Activated T-helper 2 cell treated with anti-CD3 and anti-CD28 coated beads, Interferon-gamma antibody, Interleukin-2, Interleukin-4, amounts not matched to agents 10 μg/mL and 5 μg/mL and 100 μg/mL, durations not matched to agents 14 hours and 24 hours and 36 hours (primary cell): ENCODE measurements at regions not wholly inside any gene's neighbourhood (a gene's known extent, or its start where the extent isn't known, plus 50 kb on each side); places are given as distances from the start of the nearest gene placed in this dataset.

Source experiments
- DNase-seq: peaks from one replicate; pipeline ENCODE4 v3.0.0; 2021; ENCODE audit warnings: low spot score
- H3K27ac Mint-ChIP-seq: one replicate; pipeline ENCODE4 v1.8.0; 2021; ENCODE audit warnings: mixed read lengths
- H3K27me3 Mint-ChIP-seq: one replicate; pipeline ENCODE4 v1.8.0; 2021; ENCODE audit warnings: low read depth, mixed read lengths
- H3K36me3 Mint-ChIP-seq: one replicate; pipeline ENCODE4 v1.8.0; 2021; ENCODE audit warnings: low read depth, mixed read lengths
- H3K4me1 Mint-ChIP-seq: one replicate; pipeline ENCODE4 v1.8.0; 2021; ENCODE audit warnings: low read depth, mixed read lengths
- H3K4me3 Mint-ChIP-seq: one replicate; pipeline ENCODE4 v1.8.0; 2021; ENCODE audit warnings: low read depth, mild to moderate bottlenecking, moderate library complexity, mixed read lengths
- H3K9me3 Mint-ChIP-seq: one replicate; pipeline ENCODE4 v1.8.0; 2021; ENCODE audit warnings: mixed read lengths
- intact Hi-C: fragments of 100-400 bp; cut with micrococcal nuclease; formaldehyde crosslinking; loops from one replicate; pipeline ENCODE4 v1.15.1; 2023

- Mint-ChIP-seq H3K36me3 (no peaks in the 10 kb centered on the region), H3K4me1 (no peaks in the 10 kb centered on the region), H3K27ac (no peak overlapping the region), H3K9me3 (no peaks in the 10 kb centered on the region), H3K27me3 (peaks cover 6% of the 10 kb centered on the region), H3K4me3 (no peak overlapping the region)
- intact Hi-C loops, result no loop called here
- no peak for DNase-seq
Observed at GRCh38 chr3:170761103-170761502, 108.9 kb downstream of the RPL22L1 start.

- peaks cover 3% of the 10 kb centered on the region for H3K27me3 Mint-ChIP-seq
- intact Hi-C loops, result no loop called here
- H3K9me3 Mint-ChIP-seq, result no peaks in the 10 kb centered on the region
- no peak overlapping the region for H3K27ac Mint-ChIP-seq
- no peak overlapping the region for H3K4me3 Mint-ChIP-seq
- no peaks in the 10 kb centered on the region for H3K36me3 Mint-ChIP-seq
- no peaks in the 10 kb centered on the region for H3K4me1 Mint-ChIP-seq
- DNase-seq, result no peak
Observed at GRCh38 chr3:170760174-170760526, 109.8 kb downstream of the RPL22L1 start.

GRCh38 chr3:170759511-170760173 lies 110.4 kb downstream of the RPL22L1 start:
- Mint-ChIP-seq H3K27me3 (peaks cover 2% of the 10 kb centered on the region), H3K27ac (no peak overlapping the region), H3K4me3 (no peak overlapping the region), H3K4me1 (no peaks in the 10 kb centered on the region), H3K36me3 (no peaks in the 10 kb centered on the region), H3K9me3 (no peaks in the 10 kb centered on the region)
- intact Hi-C loops, result no loop called here
- DNase-seq, result no peak

GRCh38 chr3:170757038-170757437 lies 113.0 kb downstream of the RPL22L1 start:
- Mint-ChIP-seq H3K4me1 (no peaks in the 10 kb centered on the region), H3K4me3 (no peak overlapping the region), H3K36me3 (no peaks in the 10 kb centered on the region), H3K9me3 (no peaks in the 10 kb centered on the region), H3K27me3 (peaks cover 13% of the 10 kb centered on the region), H3K27ac (no peak overlapping the region)
- intact Hi-C loops, result no loop called here
- DNase-seq, result no peak

- Mint-ChIP-seq H3K36me3 (no peaks in the 10 kb centered on the region), H3K27ac (no peak overlapping the region), H3K4me3 (no peak overlapping the region), H3K9me3 (no peaks in the 10 kb centered on the region), H3K4me1 (no peaks in the 10 kb centered on the region), H3K27me3 (peaks cover 28% of the 10 kb centered on the region)
- intact Hi-C loops, result no loop called here
- DNase-seq, result no peak
Observed at GRCh38 chr3:170754311-170754693, 115.7 kb downstream of the RPL22L1 start.

GRCh38 chr3:170753421-170754310 lies 116.3 kb downstream of the RPL22L1 start:
- Mint-ChIP-seq H3K9me3 (no peaks in the 10 kb centered on the region), H3K4me3 (no peak overlapping the region), H3K36me3 (no peaks in the 10 kb centered on the region), H3K4me1 (no peaks in the 10 kb centered on the region), H3K27ac (no peak overlapping the region), H3K27me3 (peaks cover 34% of the 10 kb centered on the region)
- intact Hi-C loops, result no loop called here
- DNase-seq, result no peak

GRCh38 chr3:170752571-170753155 lies 117.3 kb downstream of the RPL22L1 start:
- Mint-ChIP-seq H3K27ac (no peak overlapping the region), H3K9me3 (no peaks in the 10 kb centered on the region), H3K27me3 (peaks cover 39% of the 10 kb centered on the region), H3K4me1 (no peaks in the 10 kb centered on the region), H3K36me3 (no peaks in the 10 kb centered on the region), H3K4me3 (no peak overlapping the region)
- intact Hi-C loops, result no loop called here
- no peak for DNase-seq

GRCh38 chr3:170751899-170752293 lies 118.1 kb downstream of the RPL22L1 start:
- DNase-seq, result no peak
- Mint-ChIP-seq H3K4me3 (no peak overlapping the region), H3K27me3 (peaks cover 43% of the 10 kb centered on the region), H3K27ac (no peak overlapping the region), H3K4me1 (no peaks in the 10 kb centered on the region), H3K36me3 (no peaks in the 10 kb centered on the region), H3K9me3 (no peaks in the 10 kb centered on the region)
- intact Hi-C loops, result no loop called here

GRCh38 chr3:170751083-170751898 lies 118.7 kb downstream of the RPL22L1 start:
- H3K27me3 Mint-ChIP-seq, result peaks cover 45% of the 10 kb centered on the region
- no peaks in the 10 kb centered on the region for H3K9me3 Mint-ChIP-seq
- no peaks in the 10 kb centered on the region for H3K4me1 Mint-ChIP-seq
- DNase-seq, result no peak
- intact Hi-C loops, result no loop called here
- no peak overlapping the region for H3K4me3 Mint-ChIP-seq
- H3K36me3 Mint-ChIP-seq, result no peaks in the 10 kb centered on the region
- no peak overlapping the region for H3K27ac Mint-ChIP-seq

- Mint-ChIP-seq H3K36me3 (no peaks in the 10 kb centered on the region), H3K9me3 (no peaks in the 10 kb centered on the region), H3K27ac (no peak overlapping the region), H3K4me1 (no peaks in the 10 kb centered on the region), H3K4me3 (no peak overlapping the region), H3K27me3 (peaks cover 45% of the 10 kb centered on the region)
- intact Hi-C loops, result no loop called here
- no peak for DNase-seq
Observed at GRCh38 chr3:170750478-170750830, 119.5 kb downstream of the RPL22L1 start.

GRCh38 chr3:170749765-170750477 lies 120.1 kb downstream of the RPL22L1 start:
- DNase-seq, result no peak
- Mint-ChIP-seq H3K36me3 (no peaks in the 10 kb centered on the region), H3K4me1 (no peaks in the 10 kb centered on the region), H3K27me3 (peaks cover 45% of the 10 kb centered on the region), H3K4me3 (no peak overlapping the region), H3K9me3 (no peaks in the 10 kb centered on the region), H3K27ac (no peak overlapping the region)
- intact Hi-C loops, result no loop called here

GRCh38 chr3:170749185-170749584 lies 120.8 kb downstream of the RPL22L1 start:
- Mint-ChIP-seq H3K4me3 (no peak overlapping the region), H3K9me3 (no peaks in the 10 kb centered on the region), H3K4me1 (no peaks in the 10 kb centered on the region), H3K36me3 (no peaks in the 10 kb centered on the region), H3K27ac (no peak overlapping the region), H3K27me3 (peaks cover 41% of the 10 kb centered on the region)
- intact Hi-C loops, result no loop called here
- no peak for DNase-seq
